Stromal cell of bone marrow (primary cell): ENCODE measurements at regions not wholly inside any gene's neighbourhood (a gene's known extent, or its start where the extent isn't known, plus 50 kb on each side); places are given as distances from the start of the nearest gene placed in this dataset.

Experiments
- DNase-seq: peaks from one replicate; pipeline ENCODE4 v3.0.0-alpha.2; 2012; ENCODE audit warnings: low read depth

- DNase-seq = no peak
These were observed 135.4 kb upstream of the LARGE1 start for GRCh38 chr22:34055525-34056200.

GRCh38 chr22:34057726-34058125 is 137.4 kb upstream of the LARGE1 start:
- no peak for DNase-seq

GRCh38 chr22:34064696-34065095 is 144.4 kb upstream of the LARGE1 start:
- DNase-seq = no peak

GRCh38 chr22:34067031-34067430 is 146.8 kb upstream of the LARGE1 start:
- DNase-seq = no peak

- no peak for DNase-seq
These were observed 147.7 kb upstream of the LARGE1 start for GRCh38 chr22:34068001-34068400.

GRCh38 chr22:34070051-34070450 is 149.8 kb upstream of the LARGE1 start:
- DNase-seq = no peak

- no peak for DNase-seq
These were observed 150.3 kb upstream of the LARGE1 start for GRCh38 chr22:34070531-34070930.

- no peak for DNase-seq
These were observed 152.3 kb upstream of the LARGE1 start for GRCh38 chr22:34072585-34072984.

GRCh38 chr22:34080433-34080832 is 160.2 kb upstream of the LARGE1 start:
- no peak for DNase-seq

- DNase-seq = no peak
These were observed 176.5 kb upstream of the LARGE1 start for GRCh38 chr22:34096770-34097169.

GRCh38 chr22:34099278-34099677 is 179.0 kb upstream of the LARGE1 start:
- no peak for DNase-seq

GRCh38 chr22:34102633-34103032 is 182.4 kb upstream of the LARGE1 start:
- no peak for DNase-seq

- peak; percentile 1 for DNase-seq
These were observed 185.3 kb upstream of the LARGE1 start for GRCh38 chr22:34105461-34106062.

- no peak for DNase-seq
These were observed 187.9 kb upstream of the LARGE1 start for GRCh38 chr22:34108168-34108567.

- DNase-seq = peak; percentile 3
These were observed 191.0 kb upstream of the LARGE1 start for GRCh38 chr22:34111210-34111824.

GRCh38 chr22:34113381-34113780 is 193.1 kb upstream of the LARGE1 start:
- no peak for DNase-seq

GRCh38 chr22:34114406-34114805 is 194.1 kb upstream of the LARGE1 start:
- DNase-seq = no peak

- no peak for DNase-seq
These were observed 195.4 kb upstream of the LARGE1 start for GRCh38 chr22:34115722-34116121.

- DNase-seq = no peak
These were observed 195.8 kb upstream of the LARGE1 start for GRCh38 chr22:34116126-34116525.

GRCh38 chr22:34122042-34122441 is 201.8 kb upstream of the LARGE1 start:
- no peak for DNase-seq

GRCh38 chr22:34129691-34130486 is 209.6 kb upstream of the LARGE1 start:
- no peak for DNase-seq

- no peak for DNase-seq
These were observed 215.5 kb upstream of the LARGE1 start for GRCh38 chr22:34135749-34136148.

GRCh38 chr22:34150023-34150422 is 229.7 kb upstream of the LARGE1 start:
- DNase-seq = no peak
